ENCODE measurements at regions not wholly inside any gene's neighbourhood (a gene's known extent, or its start where the extent isn't known, plus 50 kb on each side); places are given as distances from the start of the nearest gene placed in this dataset.

DNA sequence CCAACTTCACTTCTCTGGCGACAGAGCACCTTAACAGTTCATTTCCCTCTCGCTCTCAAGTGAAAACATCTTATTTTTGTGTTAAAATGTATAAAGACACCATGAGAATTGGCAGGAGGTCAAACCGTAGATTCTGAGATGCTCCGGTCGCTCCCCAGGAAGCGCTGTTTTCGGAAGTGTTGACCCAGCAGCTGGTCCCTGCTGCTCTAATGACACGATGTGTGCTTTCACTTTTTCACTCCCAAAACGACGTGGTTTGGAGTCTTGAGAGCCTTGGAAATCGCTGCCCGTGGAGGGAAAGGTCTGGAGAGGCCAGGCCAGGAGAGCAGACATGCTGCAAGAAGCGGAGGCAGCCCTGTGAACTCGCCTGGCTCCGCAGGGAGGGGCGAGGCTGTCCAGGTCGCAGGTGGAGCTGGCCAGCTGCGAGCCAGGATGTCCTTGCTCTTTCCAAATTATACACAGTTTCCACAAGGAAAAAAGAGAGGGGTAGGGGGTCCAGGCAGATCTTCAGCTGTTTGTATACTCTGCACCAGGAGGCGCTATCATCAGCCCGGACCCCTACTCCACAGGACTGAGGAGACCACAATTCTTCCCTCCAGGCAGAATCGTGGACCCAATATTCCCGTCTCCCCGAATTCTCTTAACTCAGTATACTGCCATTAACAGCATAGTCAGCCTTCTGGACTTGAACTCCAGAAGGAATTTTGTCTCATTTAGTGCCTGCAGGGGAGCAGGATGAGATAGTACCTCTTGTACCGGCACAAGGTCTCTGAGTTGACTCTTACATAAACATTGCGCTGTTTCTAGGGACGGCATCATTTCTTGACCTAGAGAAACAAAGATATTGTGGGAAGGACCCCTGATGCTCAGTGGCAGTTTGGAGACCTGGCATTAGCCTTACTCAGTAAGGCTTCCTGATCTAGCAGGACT, 248.6 kb upstream of the ANKRD55 start:
- TF ChIP-seq JUND (IDR thresholded peaks at IDR 0.05) (no peak), POLR2AphosphoS5 (IDR thresholded peaks at IDR 0.05; ENCODE audit: low read depth, low read length) (no peak), EP300 (IDR thresholded peaks at IDR 0.05; ENCODE audit: borderline replicate concordance in 1 of 2, low read depth in 1 of 2, low read length in 1 of 2) (no peak), YY1 (IDR thresholded peaks at IDR 0.05; ENCODE audit: low read depth) (no peak), RFX5 (IDR thresholded peaks at IDR 0.05; ENCODE audit: low read length) (no peak), RXRA (IDR thresholded peaks at IDR 0.05; ENCODE audit: borderline replicate concordance, low read depth) (no peak)
- TF ChIP-seq, protein P1, sequence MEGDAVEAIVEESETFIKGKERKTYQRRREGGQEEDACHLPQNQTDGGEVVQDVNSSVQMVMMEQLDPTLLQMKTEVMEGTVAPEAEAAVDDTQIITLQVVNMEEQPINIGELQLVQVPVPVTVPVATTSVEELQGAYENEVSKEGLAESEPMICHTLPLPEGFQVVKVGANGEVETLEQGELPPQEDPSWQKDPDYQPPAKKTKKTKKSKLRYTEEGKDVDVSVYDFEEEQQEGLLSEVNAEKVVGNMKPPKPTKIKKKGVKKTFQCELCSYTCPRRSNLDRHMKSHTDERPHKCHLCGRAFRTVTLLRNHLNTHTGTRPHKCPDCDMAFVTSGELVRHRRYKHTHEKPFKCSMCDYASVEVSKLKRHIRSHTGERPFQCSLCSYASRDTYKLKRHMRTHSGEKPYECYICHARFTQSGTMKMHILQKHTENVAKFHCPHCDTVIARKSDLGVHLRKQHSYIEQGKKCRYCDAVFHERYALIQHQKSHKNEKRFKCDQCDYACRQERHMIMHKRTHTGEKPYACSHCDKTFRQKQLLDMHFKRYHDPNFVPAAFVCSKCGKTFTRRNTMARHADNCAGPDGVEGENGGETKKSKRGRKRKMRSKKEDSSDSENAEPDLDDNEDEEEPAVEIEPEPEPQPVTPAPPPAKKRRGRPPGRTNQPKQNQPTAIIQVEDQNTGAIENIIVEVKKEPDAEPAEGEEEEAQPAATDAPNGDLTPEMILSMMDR (IDR thresholded peaks at IDR 0.05): peak; percentile 35
- TF ChIP-seq, protein P2, sequence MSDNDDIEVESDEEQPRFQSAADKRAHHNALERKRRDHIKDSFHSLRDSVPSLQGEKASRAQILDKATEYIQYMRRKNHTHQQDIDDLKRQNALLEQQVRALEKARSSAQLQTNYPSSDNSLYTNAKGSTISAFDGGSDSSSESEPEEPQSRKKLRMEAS (IDR thresholded peaks at IDR 0.05; ENCODE audit: low read depth): no peak
